Pons (tissue), 1 donor: ENCODE measurements at regions not wholly inside any gene's neighbourhood (a gene's known extent, or its start where the extent isn't known, plus 50 kb on each side); places are given as distances from the start of the nearest gene placed in this dataset.

ENCODE experiments used
- DNase-seq: peaks from one replicate; pipeline ENCODE4 v3.0.0-alpha.2; 2016; ENCODE audit warnings: low spot score

- no peak for DNase-seq
These were observed 295.8 kb downstream of the GABRB3 start for GRCh38 chr15:26477044-26477443.

- no peak for DNase-seq
These were observed 297.3 kb downstream of the GABRB3 start for GRCh38 chr15:26475554-26475953.

- no peak for DNase-seq
These were observed 300.2 kb downstream of the GABRB3 start for GRCh38 chr15:26472661-26473060.

GRCh38 chr15:26461847-26462608, 310.8 kb downstream of the GABRB3 start:
- DNase-seq = no peak

GRCh38 chr15:26460165-26460564, 312.7 kb downstream of the GABRB3 start:
- DNase-seq = no peak

GRCh38 chr15:26455828-26456227, 317.0 kb downstream of the GABRB3 start:
- DNase-seq = no peak

GRCh38 chr15:26453914-26454313, 319.0 kb downstream of the GABRB3 start:
- DNase-seq = no peak

- DNase-seq = no peak
These were observed 320.9 kb downstream of the GABRB3 start for GRCh38 chr15:26451995-26452394.

GRCh38 chr15:26449291-26449690, 323.6 kb downstream of the GABRB3 start:
- DNase-seq = no peak

- DNase-seq = no peak
These were observed 329.5 kb downstream of the GABRB3 start for GRCh38 chr15:26443321-26443720.

- DNase-seq = no peak
These were observed 330.2 kb downstream of the GABRB3 start for GRCh38 chr15:26442680-26443079.

- no peak for DNase-seq
These were observed 333.2 kb downstream of the GABRB3 start for GRCh38 chr15:26439681-26440080.

GRCh38 chr15:26438718-26439117, 334.1 kb downstream of the GABRB3 start:
- no peak for DNase-seq

- no peak for DNase-seq
These were observed 334.6 kb downstream of the GABRB3 start for GRCh38 chr15:26438316-26438715.

GRCh38 chr15:26433818-26434217, 339.0 kb downstream of the GABRB3 start:
- DNase-seq = no peak

GRCh38 chr15:26433060-26433459, 339.8 kb downstream of the GABRB3 start:
- DNase-seq = no peak

- DNase-seq = no peak
These were observed 351.8 kb downstream of the GABRB3 start for GRCh38 chr15:26421065-26421464.

GRCh38 chr15:26395624-26396023, 377.2 kb downstream of the GABRB3 start:
- DNase-seq = no peak

- DNase-seq = no peak
These were observed 378.1 kb downstream of the GABRB3 start for GRCh38 chr15:26394801-26395200.

- no peak for DNase-seq
These were observed 379.9 kb downstream of the GABRB3 start for GRCh38 chr15:26392956-26393355.

- no peak for DNase-seq
These were observed 381.2 kb downstream of the GABRB3 start for GRCh38 chr15:26391567-26392194.

- no peak for DNase-seq
These were observed 390.3 kb downstream of the GABRB3 start for GRCh38 chr15:26382444-26383072.

- DNase-seq = no peak
These were observed 394.6 kb downstream of the GABRB3 start for GRCh38 chr15:26378304-26378703.
